ENCODE measurements at regions not wholly inside any gene's neighbourhood (a gene's known extent, or its start where the extent isn't known, plus 50 kb on each side); places are given as distances from the start of the nearest gene placed in this dataset.

DNA sequence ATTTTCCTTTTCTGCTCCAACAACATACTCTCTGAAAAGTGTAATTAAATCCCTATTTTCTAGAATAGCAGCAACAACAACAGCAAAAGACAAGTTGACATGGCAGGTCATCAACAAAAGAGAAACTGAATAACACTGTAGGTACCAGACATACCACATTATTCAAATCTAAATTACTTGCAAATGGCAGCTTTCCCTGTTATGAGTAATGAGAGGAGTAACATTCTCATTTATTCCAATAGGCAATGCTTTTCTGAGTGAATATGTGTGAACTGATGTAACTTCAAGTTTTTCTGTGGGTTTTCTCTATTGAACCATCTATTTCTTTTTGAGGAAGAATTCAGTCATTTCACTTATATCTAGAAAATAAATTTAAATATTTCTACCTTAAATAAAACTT lies 501.5 kb downstream of the TRIB2 start:
- no TSS peak for BruUV-seq (replicated peaks)
- Histone ChIP-seq H3K9ac (ENCODE audit: insufficient read depth in 1 of 2, low read depth in 2 of 2, low read length in 2 of 2) (no peak overlapping the region), H3K79me2 (ENCODE audit: control insufficient read depth, insufficient read depth, low read length) (no peaks in the 10 kb centered on the region), H3K4me2 (ENCODE audit: insufficient read depth, low read length) (no peak overlapping the region), H3K9me1 (ENCODE audit: control insufficient read depth, insufficient read depth, low read length) (no peaks in the 10 kb centered on the region), H3K9me3 (replicated peaks; ENCODE audit: control insufficient read depth, insufficient read depth, low read depth, low read length) (0 out of 2 replicates have a peak, but pooled peaks cover 2% of the 10 kb centered on the region), H3K4me1 (replicated peaks in 1 of 2; ENCODE audit: control insufficient read depth in 2 of 2, insufficient read depth in 2 of 2, low read length in 2 of 2) (no peaks in the 10 kb centered on the region), H3K36me3 (ENCODE audit: control insufficient read depth, insufficient read depth, low read length) (no peaks in the 10 kb centered on the region), H4K20me1 (replicated peaks; ENCODE audit: control insufficient read depth, insufficient read depth, low read length) (no peaks in the 10 kb centered on the region), H3K27me3 (ENCODE audit: control insufficient read depth in 2 of 2, insufficient read depth in 2 of 2, low read length in 2 of 2) (no peaks in the 10 kb centered on the region), H2AFZ (ENCODE audit: low read depth, low read length) (no peak overlapping the region), H3K4me3 (no peak overlapping the region), H3K27ac (ENCODE audit: extremely low read depth, low read depth, low read length) (no peak overlapping the region)
- no peak for ATAC-seq
- no peak for FAIRE-seq
- intact Hi-C loops (cut with micrococcal nuclease) (no loop called here), in situ Hi-C loops (cut with MboI) (no loop called here)
- no peak for DNase-seq (ENCODE audit: extremely low read depth in 1 of 4, low spot score in 3 of 4)
- POLR2A ChIA-PET, result no interaction called here
- CTCF ChIA-PET (ENCODE audit: low intra/inter-chr PET ratio), result no interaction called here
- TF ChIP-seq E2F3 (CRISPR knock-in tag; IDR thresholded peaks at IDR 0.05), result no peak
- no peak for TF ChIP-seq ESRRB (CRISPR knock-in tag; IDR thresholded peaks at IDR 0.05; ENCODE audit: borderline replicate concordance)
- TF ChIP-seq NCOR1 (IDR thresholded peaks at IDR 0.05), result no peak
- TF ChIP-seq, protein P1, sequence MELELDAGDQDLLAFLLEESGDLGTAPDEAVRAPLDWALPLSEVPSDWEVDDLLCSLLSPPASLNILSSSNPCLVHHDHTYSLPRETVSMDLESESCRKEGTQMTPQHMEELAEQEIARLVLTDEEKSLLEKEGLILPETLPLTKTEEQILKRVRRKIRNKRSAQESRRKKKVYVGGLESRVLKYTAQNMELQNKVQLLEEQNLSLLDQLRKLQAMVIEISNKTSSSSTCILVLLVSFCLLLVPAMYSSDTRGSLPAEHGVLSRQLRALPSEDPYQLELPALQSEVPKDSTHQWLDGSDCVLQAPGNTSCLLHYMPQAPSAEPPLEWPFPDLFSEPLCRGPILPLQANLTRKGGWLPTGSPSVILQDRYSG (tag; conservative IDR thresholded peaks at IDR 0.05; ENCODE audit: low read depth), result no peak
- TF ChIP-seq CHCHD3 (CRISPR knock-in tag; IDR thresholded peaks at IDR 0.05), result no peak
- TF ChIP-seq, protein P2, sequence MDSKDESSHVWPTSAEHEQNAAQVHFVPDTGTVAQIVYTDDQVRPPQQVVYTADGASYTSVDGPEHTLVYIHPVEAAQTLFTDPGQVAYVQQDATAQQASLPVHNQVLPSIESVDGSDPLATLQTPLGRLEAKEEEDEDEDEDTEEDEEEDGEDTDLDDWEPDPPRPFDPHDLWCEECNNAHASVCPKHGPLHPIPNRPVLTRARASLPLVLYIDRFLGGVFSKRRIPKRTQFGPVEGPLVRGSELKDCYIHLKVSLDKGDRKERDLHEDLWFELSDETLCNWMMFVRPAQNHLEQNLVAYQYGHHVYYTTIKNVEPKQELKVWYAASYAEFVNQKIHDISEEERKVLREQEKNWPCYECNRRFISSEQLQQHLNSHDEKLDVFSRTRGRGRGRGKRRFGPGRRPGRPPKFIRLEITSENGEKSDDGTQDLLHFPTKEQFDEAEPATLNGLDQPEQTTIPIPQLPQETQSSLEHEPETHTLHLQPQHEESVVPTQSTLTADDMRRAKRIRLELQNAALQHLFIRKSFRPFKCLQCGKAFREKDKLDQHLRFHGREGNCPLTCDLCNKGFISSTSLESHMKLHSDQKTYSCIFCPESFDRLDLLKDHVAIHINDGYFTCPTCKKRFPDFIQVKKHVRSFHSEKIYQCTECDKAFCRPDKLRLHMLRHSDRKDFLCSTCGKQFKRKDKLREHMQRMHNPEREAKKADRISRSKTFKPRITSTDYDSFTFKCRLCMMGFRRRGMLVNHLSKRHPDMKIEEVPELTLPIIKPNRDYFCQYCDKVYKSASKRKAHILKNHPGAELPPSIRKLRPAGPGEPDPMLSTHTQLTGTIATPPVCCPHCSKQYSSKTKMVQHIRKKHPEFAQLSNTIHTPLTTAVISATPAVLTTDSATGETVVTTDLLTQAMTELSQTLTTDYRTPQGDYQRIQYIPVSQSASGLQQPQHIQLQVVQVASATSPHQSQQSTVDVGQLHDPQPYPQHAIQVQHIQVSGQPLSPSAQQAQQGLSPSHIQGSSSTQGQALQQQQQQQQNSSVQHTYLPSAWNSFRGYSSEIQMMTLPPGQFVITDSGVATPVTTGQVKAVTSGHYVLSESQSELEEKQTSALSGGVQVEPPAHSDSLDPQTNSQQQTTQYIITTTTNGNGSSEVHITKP (IDR thresholded peaks at IDR 0.05; ENCODE audit: partially characterized antibody), result no peak
- TF ChIP-seq TEAD4 (IDR thresholded peaks at IDR 0.05; ENCODE audit: low read length), result no peak
- TF ChIP-seq TEAD4 (CRISPR knock-in tag; IDR thresholded peaks at IDR 0.05; ENCODE audit: borderline replicate concordance), result no peak
- TF ChIP-seq BRF1 (IDR thresholded peaks at IDR 0.05; ENCODE audit: borderline replicate concordance, extremely low read depth, insufficient read length), result no peak
